A204.1 (cell line): ENCODE measurements at regions not wholly inside any gene's neighbourhood (a gene's known extent, or its start where the extent isn't known, plus 50 kb on each side); places are given as distances from the start of the nearest gene placed in this dataset.
A peak's percentile ranks its signal among the peaks of the same experiment; 100 is the strongest.
"Not testable (repeated sequence)": the region's sequence is repeated elsewhere in the genome, so short reads cannot be mapped to it uniquely, and the experiment has no call there.

Experiments
- FAIRE-seq: peaks from 2 replicates; lab custom pipeline; 2012; peaks lifted over from hg19 to GRCh38; lab: Jason Lieb, UNC

DNA sequence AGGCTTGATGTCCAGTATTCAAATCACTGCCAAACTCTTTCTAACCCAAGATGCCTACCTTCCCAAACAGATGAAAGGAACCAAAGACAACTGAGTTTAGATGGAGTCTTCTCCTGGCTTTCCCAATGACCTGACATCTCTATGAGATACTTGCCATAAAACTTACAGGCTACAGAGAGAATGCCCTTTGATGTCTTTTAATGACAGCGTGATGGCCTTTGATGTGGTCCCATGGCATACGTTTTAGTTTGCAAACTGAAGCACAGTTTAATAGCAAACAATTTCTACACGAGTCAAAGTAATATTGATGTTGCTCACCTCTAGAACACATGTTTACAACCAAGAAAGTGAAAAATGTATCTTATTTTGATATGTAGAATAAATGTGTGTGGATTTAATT is 73.2 kb downstream of the ZIC4 start:
- no peak for FAIRE-seq

DNA sequence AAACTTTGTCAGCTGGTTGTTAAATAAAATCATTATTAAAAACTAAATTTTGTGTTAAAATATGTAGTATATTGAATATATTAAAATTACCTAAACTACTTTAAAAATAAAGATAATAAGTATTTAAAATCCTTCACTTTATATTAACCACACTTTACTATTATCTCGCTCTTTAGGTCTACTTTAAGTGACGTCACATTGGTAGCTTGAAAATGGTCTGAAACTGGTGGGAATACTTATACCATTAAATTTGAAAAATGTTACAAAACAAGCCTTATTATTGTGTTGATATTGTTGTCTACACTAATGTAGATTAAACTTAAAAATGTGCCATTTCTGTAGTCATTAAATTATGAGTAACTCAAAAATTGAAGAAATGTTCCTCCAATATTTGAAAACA is 77.6 kb downstream of the ZIC4 start:
- FAIRE-seq = peak; percentile 78

DNA sequence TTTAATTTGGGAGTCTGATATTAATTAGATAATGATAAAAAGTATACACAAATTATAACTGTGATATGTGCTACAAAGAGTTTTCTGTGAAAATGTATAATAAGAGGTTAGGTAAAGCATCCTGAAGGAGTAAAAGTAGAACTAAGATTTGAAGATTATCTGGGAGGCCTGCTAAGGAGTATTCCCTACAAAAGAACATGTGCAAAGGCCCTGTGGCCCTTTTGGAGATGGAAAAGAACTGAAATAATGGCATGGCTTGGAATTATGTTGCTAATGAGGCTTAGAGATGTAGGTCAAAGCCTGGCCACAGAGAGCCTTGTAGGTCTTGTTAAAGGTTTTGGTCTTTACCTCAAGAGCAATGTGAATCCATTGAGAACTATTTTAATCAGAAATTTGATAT is 82.0 kb downstream of the ZIC4 start:
- FAIRE-seq = no peak

DNA sequence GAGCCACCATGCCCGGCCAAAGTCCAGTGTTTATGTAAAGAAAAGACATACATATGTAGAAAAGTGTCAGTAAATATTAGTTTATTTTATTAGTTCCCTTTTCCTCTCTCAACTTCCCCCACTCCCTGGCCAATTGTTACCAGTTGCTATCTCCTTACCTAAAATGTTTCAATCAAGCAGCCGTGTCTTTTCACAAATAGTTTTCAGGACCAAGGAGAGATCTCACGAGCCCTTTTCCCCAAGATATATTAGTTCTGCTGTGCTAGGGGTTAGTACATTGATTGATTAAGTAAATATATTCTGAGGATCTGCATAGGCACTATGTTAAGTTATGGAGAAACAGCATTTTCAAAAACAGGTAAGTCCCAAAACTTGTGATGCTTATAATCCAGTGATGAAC is 87.4 kb downstream of the ZIC4 start:
- no peak for FAIRE-seq

DNA sequence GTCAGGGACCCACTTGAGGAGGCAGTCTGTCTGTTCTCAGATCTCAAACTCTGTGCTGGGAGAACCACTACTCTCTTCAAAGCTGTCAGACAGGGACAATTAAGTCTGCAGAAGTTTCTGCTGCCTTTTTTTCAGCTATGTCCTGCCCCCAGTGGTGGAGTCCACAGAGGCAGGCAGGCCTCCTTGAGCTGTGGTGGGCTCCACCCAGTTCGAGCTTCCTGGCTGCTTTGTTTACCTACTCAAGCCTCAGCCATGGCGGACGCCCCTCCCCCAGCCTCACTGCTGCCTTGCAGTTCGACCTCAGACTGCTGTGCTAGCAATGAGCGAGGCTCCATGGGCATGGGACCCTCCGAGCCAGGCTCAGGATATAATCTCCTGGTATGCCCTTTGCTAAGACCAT is 89.3 kb downstream of the ZIC4 start:
- not testable (repeated sequence) for FAIRE-seq

DNA sequence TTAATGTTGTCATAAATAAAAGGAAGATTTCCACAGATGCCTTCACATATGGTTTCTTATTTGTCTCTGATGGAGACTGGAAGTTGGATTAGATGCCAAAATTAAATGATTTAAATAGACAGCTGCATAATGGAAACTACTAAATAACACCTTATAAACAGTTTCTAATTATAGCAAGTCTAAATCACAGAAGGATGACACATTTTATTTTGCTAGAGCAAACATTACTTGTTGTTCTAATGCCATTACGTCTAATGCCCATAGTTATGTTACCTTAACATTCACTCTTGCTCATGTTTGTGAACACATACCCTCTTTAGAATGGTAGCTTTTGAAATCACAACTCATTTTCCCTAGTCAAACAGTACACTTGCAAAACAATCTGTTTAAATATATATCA is 92.8 kb downstream of the ZIC4 start:
- no peak for FAIRE-seq

DNA sequence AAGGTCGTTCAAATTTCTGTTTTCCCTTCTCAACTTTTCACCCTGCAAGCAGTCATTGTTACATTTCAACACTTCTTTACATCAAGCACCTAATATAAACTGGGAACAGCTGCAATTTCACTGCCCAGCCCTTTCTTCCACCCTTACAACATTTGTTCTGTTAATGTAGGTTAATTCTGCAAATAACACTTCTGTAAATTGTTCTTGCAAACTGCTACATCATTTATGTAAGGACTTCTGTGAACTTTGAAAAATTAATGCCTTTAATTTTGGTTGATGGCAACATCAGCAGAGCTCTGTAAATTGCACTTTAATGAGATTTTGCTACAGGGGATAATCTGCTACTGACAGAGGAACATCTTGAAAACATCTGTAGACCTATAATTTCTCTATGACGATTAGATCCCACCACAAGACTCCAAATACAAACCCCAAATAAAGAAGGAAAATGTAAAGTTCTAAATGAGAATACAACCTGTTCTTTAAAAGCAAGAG is 93.5 kb downstream of the ZIC4 start:
- no peak for FAIRE-seq

DNA sequence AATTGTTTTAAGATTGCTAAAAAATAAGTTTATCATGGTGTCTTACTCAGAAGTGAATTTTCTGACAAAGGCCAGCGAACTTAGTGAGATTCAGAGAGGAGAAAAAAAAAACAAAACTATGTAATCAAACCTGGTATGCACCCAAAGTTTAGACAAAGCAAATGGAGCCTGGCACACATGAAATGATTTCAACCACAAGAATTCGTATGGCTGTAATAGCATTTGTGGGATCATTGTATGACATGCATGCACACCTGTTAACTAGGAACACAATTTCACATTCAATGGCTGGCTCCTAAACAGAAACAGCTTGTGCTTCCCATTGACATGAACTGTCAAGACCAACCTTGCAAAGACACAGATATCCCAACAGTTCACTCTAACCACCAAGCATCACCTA is 94.6 kb downstream of the ZIC4 start:
- no peak for FAIRE-seq

DNA sequence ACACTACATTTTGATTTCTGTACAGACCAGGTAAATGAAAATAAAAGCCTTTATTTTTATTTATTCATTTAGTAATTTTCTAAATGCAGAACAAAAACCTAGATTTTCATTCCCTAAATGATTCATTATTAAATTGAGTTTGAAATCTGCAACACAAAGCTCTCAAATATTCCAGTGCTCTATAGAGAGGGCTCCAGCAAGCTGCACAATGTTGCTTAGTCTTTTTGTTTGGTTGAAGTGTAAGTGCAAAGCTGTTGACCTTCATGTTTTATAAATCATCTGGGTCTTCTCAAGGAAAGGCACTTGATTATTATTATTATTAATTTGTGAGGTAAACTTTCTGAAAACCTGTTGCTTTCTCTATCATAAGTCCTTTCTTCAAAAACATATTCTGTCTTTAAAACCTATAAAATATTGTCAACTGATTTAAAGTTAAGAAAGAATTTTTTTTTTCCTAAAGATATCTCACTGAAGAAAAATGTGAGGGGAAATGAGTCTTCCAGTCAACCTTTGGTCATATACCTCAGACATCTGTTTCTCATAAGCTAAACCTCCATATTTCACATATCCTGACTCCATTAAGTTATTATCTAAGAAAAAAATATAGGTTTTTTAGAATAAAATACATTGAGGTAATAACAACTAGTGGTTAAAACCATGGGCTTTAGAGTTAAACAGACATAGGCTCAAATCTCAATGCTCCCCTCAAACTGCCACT is 100.7 kb downstream of the ZIC4 start:
- no peak for FAIRE-seq

DNA sequence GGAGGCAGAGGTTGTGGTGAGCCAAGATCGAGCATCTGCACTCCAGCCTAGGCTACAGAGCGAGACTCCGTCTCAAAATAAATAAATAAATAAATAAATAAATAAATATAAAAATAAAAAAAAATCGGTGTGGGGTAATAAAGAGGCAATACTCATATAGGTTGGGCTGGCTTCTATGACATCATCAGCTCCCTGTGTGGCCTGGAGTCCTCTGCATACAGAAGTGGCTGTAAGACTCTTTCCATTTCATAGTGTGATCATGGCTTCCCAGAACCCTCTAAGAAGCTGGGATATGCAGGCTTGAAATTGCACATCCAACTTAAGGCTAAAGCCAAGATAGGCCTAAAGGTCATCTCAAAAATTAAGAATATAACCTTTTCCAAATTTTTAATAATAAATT is 101.6 kb downstream of the ZIC4 start:
- FAIRE-seq = no peak

DNA sequence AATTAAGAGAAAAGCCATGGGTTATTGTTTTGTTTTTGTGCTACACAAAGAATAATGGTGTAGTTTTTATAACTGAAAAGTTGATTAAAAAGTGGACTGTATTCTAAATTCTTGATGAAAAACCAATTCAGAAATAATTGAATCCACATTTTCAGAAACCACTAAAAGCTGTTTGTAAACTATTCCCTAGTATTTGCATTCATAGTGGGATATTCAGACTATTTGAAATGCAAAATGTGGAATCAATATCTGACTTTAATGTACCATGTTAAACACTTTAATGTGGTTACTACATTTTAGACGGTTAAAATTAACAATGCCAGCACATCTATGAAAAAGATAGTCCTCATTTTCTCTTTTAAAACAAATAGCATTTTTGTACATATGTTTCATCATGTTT is 104.6 kb downstream of the ZIC4 start:
- no peak for FAIRE-seq

DNA sequence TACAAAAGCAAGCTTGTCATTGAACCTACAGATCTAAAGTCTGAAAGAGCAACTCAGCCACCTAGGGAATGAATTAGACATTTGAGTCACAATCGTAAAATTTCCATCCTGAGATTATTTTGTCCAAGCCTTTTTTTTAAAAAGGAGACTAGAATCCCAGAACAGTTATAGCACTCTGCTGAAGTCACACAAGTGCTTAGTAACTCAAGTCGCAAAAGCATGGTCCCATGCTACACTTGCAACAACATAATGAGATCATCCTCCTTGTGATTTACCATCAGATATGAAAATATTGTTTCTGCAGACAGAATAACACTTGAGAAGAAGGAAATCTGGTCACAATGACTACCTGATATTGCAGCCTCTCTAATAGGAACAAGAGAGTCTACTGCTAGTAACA is 106.7 kb downstream of the ZIC4 start:
- no peak for FAIRE-seq

DNA sequence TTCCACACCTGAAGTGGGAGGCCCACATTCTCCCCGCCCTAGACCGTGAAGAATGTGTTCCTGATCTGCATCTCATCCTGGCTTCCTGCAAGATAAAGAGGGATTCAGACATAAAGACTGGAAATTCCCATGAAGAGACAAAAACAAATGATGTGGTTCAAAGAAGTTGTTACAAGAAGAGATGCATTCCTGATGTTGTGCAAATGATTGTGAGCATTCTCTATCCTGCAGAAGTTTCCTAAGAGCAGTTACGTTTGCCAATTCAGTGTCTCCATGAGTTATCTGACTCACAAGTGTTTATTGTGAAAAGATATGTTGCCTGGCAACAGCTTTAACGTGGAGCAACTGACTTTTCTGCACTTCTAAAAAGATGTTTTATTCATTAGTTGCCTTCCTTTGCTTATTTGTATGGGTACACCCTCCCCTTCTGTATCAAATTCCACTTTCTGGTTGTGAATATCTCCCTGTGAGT is 107.8 kb downstream of the ZIC4 start:
- FAIRE-seq = no peak

DNA sequence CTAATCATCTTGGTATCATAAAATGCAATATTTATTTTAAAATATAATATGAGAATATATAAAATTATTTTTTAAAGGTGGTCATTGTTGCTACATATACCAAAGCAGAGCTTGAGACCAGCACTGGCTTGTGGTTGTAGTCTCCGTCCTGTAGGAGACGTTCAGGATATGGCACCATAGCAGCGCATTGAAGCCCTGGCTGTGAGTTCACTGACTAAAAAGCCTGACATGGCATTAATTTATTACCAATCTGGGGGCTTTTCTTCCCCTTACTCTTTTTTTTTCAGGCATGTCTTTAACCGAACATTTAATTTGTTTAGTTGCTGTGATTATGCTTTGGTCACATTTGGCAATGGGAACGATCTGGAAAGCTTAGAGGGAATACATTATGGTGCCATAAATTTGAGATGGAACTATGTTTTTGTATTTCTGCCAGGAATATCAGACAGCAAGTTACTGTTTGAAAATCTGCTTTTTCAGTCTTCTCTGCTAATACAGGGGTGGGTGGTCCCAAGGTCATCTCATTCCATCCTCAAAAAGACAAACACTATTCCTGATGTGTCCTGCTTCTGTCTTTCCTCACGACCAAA is 108.5 kb downstream of the ZIC4 start:
- no peak for FAIRE-seq

DNA sequence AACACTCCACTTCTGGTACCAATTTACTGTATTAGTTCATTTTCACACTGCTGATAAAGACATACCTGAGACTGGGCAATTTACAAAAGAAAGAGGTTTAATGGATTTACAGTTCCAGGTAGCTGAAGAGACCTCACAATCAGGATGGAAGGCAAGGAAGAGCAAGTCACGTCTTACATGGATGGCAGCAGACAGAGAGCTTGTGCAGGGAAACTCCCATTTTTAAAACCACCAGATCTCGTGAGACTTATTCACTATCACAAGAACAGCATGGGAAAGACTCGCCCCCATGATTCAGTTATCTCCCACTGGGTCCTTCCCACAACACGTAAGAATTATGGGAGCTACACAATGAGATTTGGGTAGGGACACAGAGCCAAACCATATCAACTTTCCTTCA is 119.0 kb downstream of the ZIC4 start:
- not testable (repeated sequence) for FAIRE-seq

DNA sequence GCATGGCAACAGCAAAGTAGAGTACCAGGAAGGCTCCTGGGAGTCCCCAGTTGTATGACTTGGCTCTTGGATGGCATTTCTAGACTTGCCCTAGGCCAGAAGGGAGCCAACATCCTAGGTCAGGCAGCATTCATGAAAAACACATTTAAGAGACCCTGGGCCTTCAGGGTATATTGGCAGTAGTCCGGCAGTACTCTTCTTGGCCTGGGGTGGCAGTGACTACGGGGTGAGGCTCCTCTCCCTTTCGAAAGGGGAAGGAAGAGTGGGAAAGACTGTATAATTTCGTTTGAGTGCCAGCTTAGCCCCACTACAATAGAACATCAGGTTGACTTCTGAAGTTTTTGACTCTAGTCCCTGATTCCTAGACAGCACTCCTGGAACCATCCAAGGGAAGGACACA is 136.4 kb downstream of the ZIC4 start:
- no peak for FAIRE-seq

DNA sequence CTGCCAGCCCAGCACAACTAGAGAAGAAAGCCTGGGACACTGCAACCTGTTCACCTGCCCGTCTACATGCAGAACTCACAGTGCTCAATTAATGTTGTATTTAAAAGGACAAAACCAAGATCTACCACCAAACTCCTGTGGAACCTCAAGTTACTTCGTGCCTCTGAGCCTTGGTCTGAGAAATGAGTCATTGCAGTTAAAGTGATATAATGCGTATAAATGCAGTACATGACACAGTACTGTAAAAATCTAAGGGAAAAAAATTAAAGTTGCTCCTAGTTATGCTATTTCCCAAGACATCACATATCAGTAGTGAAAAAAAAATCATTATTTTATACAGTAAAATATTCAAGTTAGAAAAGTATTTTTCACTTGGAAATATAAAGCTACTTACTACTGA is 138.9 kb downstream of the ZIC4 start:
- no peak for FAIRE-seq

DNA sequence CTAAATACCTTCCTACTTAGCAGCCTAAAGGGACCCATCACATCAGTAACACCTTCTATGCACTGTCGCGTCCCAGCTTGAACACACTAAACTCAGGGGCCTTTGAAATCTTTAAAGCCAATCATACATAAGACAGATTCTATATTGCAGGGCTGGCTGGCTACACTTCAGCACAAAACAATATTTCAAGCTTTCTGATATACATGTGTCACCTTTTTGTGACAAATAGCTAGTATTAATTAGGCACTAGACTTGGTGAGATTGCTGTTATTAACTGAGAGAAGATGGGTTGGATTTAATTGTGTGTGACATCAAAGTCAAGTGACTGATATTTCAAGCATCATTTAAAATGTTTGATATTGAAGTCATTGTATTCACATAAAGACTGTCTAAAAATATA is 148.4 kb downstream of the ZIC4 start:
- FAIRE-seq = no peak

DNA sequence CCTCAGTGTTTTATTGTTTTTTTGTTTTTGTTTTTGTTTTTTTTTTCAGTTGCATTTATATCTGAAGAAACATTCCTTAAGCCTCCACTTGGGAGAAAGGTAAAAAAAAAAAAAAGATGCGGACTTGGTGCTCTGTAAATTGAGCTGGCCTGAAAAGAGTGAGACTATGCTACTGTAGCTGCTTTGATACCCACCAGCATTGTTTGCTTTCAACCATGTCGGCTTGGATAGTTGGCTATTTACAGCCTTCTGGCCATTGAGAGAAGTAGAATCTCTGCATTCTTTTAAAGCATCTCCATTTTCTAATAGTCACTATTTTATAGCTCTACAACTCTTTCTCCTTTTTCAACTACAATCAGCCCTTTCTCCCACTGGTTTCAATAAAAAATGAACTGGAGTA is 149.6 kb downstream of the ZIC4 start:
- no peak for FAIRE-seq

DNA sequence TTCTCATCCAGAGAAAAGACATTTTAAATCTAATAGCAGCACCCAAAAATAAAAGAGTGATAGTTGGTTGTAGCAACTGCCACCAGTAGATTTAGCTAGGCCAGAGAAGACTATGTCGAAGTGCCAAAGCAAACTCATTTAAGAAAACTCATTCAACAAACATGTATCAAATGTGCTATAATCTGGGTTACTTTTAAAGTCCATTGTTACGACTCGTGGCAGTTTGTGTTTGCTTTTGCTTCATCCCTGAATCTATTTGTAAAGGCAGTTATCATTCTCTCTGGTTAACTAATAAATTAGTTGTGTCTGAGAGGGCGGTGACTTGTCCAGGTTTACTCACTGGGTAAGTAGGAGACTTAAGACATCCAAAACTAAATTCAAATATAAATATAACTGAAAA is 159.4 kb downstream of the ZIC4 start:
- no peak for FAIRE-seq

DNA sequence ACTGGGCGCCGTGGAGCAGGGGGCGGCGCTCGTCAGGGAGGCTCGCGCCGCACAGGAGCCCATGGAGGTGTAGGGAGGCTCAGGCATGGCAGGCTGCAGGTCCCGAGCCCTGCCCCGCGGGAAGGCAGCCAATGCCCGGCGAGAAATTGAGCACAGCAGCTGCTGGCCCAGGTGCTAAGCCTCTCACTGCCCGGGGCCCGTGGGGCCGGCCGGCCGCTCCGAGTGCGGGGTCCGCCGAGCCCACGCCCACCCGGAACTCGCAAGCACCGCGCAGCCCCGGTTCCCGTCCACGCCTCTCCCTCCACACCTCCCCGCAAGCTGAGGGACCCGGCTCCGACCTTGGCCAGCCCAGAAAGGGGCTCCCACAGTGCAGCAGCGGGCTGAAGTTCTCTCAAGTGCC is 160.7 kb downstream of the ZIC4 start:
- not testable (repeated sequence) for FAIRE-seq

DNA sequence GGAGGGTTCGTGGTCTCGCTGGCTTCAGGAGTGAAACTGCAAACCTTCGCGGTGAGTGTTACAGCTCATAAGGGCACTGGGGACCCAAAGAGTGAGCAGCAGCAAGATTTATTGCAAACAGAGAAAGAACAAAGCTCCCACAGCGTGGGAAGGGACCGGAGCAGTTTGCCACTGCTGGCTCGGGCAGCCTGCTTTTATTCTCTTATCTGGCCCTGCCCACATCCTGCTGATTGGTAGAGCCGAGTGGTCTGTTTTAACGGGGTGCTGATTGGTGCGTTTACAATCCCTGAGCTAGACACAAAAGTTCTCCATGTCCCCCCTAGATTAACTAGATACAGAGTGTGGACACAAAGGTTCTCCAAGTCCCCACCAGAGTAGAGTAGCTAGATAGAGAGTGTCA is 161.3 kb downstream of the ZIC4 start:
- FAIRE-seq = not testable (repeated sequence)

DNA sequence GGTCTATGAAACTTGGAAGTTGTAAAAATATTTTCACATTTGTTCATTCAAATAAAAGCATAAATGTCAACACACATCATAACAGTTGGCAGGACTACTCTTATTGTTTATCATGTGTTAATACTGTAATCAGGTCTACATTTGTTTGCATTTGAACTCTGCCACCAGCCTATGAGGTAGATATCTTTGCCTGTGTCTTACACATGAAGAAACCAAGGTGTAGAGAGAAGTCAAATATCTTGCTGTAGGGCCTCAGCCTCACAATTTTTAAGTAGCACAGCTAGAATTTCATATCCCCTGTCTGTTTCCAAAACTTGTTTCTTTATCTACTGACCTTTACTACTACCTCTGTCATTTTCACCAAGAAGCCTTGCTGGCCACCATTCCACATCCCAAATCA is 161.9 kb downstream of the ZIC4 start:
- no peak for FAIRE-seq

DNA sequence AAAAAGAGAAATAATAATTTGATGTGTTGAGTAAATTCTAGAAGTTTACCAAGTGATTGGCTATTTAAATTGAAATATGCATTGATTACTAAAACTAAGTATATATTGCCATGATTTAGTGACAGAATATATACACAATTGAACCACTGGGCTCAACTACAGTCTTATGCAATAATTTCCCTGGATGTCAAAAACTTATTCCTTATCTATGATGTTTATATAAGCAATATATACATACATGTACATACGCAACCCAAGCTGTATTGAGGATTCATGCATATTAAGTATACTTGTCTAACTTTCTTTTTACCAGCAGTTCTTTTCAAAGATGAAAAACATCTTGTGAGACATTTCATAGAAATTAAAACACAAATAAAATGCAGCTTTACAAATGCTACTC is 165.8 kb downstream of the ZIC4 start:
- FAIRE-seq = no peak
